Endothelial cell of umbilical vein (primary cell): ENCODE measurements at regions not wholly inside any gene's neighbourhood (a gene's known extent, or its start where the extent isn't known, plus 50 kb on each side); places are given as distances from the start of the nearest gene placed in this dataset.

Experiments used
- BruUV-seq: library from RNA; stranded (reverse); fragments of 400-500 nt; replicated peaks from 2 replicates; lab custom pipeline; 2021; lab: Mats Ljungman, UMichigan
- CTCF ChIA-PET: fragments of 300-600, 350-600 bp; sonication (Branson Sonifier 250); formaldehyde crosslinking; loops from one replicate; lab custom pipeline; 2021; ENCODE audit warnings: antibody characterized with exemption, inconsistent platforms; lab: Charles Lee
- POLR2A ChIA-PET: fragments of 300-600, 350-600 bp; sonication (Branson Sonifier 250); formaldehyde crosslinking; loops from one replicate; lab custom pipeline; 2021; ENCODE audit warnings: antibody characterized with exemption, inconsistent platforms; lab: Charles Lee
- DNase-seq: peaks from one replicate; pipeline ENCODE4 v3.0.0-alpha.2; 2011; ENCODE audit warnings: low read depth, low spot score
- FAIRE-seq: peaks from 2 replicates; lab custom pipeline; 2011; peaks lifted over from hg19 to GRCh38; lab: Jason Lieb, UNC
- H2AFZ ChIP-seq: 2 replicates; pipeline ENCODE4 v1.6.0; 2012; ENCODE audit warnings: low read depth, low read length, control low read depth, inconsistent platforms
- H3K27ac ChIP-seq: 2 replicates; pipeline ENCODE4 v1.5.1; 2011; ENCODE audit warnings: low read depth, mild to moderate bottlenecking, control low read depth, low read length, moderate library complexity; ENCODE audit not compliant: insufficient read depth
- H3K27me3 ChIP-seq, 2 experiments: 2 replicates each; pipeline versions ENCODE4 v1.6.0 to v1.6.1; 2011; ENCODE audit warnings: low read length in 2 of 2, mixed read lengths in 1 of 2; ENCODE audit not compliant: control insufficient read depth in 2 of 2, insufficient read depth in 2 of 2
- H3K36me3 ChIP-seq, 2 experiments: 2 replicates in 1 of 2; 3 replicates in 1 of 2; pipeline ENCODE4 v1.5.1; 2011; ENCODE audit warnings: low read length in 2 of 2, mild to moderate bottlenecking in 1 of 2, moderate library complexity in 1 of 2; ENCODE audit not compliant: control insufficient read depth in 2 of 2, insufficient read depth in 2 of 2; ENCODE audit errors: extremely low read depth in 1 of 2
- H3K4me1 ChIP-seq: 3 replicates; pipeline ENCODE4 v1.5.1; 2011; ENCODE audit warnings: mild to moderate bottlenecking, low read length; ENCODE audit not compliant: control insufficient read depth, insufficient read depth; ENCODE audit errors: extremely low read depth
- H3K4me2 ChIP-seq: 2 replicates; pipeline ENCODE4 v1.6.1; 2011; ENCODE audit warnings: low read length, control low read depth, mixed read lengths; ENCODE audit not compliant: insufficient read depth
- H3K4me3 ChIP-seq, 3 experiments: fragments of 200-600 bp in 1 of 3; sonication (generic), shearing (Covaris generic) in 1 of 3; replicated peaks in 1 of 3; 2 replicates each; pipeline ENCODE4 v1.5.1; 2011 to 2016; ENCODE audit warnings: control low read depth in 3 of 3, low read length in 3 of 3, mild to moderate bottlenecking in 2 of 3, inconsistent platforms in 1 of 3, low read depth in 1 of 3, moderate library complexity in 1 of 3; ENCODE audit not compliant: insufficient read depth in 1 of 3
- H3K79me2 ChIP-seq: 2 replicates; pipeline ENCODE4 v1.6.0; 2012; ENCODE audit warnings: low read length, inconsistent platforms; ENCODE audit not compliant: control insufficient read depth, insufficient read depth
- H3K9ac ChIP-seq: replicated peaks from 2 replicates; pipeline ENCODE3; 2011; ENCODE audit warnings: low read length, control low read depth; ENCODE audit not compliant: insufficient read depth; ENCODE audit errors: extremely low read depth
- H3K9me1 ChIP-seq: replicated peaks from 3 replicates; pipeline ENCODE4 v1.6.0; 2011; ENCODE audit warnings: mild to moderate bottlenecking, low read length; ENCODE audit not compliant: control insufficient read depth, insufficient read depth; ENCODE audit errors: extremely low read depth
- H3K9me3 ChIP-seq: replicated peaks from 2 replicates; pipeline ENCODE4 v1.5.1; 2012; ENCODE audit warnings: low read length, inconsistent platforms; ENCODE audit not compliant: control insufficient read depth, insufficient read depth
- H4K20me1 ChIP-seq: replicated peaks from 2 replicates; pipeline ENCODE3; 2011; ENCODE audit warnings: mild to moderate bottlenecking, low read length; ENCODE audit not compliant: control insufficient read depth, insufficient read depth; ENCODE audit errors: extremely low read depth
- EZH2 ChIP-seq: IDR thresholded peaks from 2 replicates; pipeline ENCODE4 v1.6.1; 2012; ENCODE audit warnings: borderline replicate concordance, low read depth, mild to moderate bottlenecking, moderate library complexity, low read length, inconsistent platforms; ENCODE audit not compliant: severe bottlenecking
- FOS ChIP-seq: IDR thresholded peaks from 2 replicates; pipeline ENCODE4 v1.6.1; 2011; ENCODE audit warnings: mild to moderate bottlenecking, low read length, moderate library complexity, borderline replicate concordance; ENCODE audit not compliant: insufficient read depth
- GATA2 ChIP-seq: IDR thresholded peaks from 2 replicates; pipeline ENCODE4 v1.7.0; 2011; ENCODE audit warnings: low read depth, mild to moderate bottlenecking, moderate library complexity, mixed read lengths, low read length; ENCODE audit not compliant: insufficient read length, insufficient read depth
- JUN ChIP-seq: IDR thresholded peaks from 2 replicates; pipeline ENCODE4 v1.6.1; 2011; ENCODE audit warnings: borderline replicate concordance, low read depth; ENCODE audit not compliant: insufficient read length, insufficient read depth
- MYC ChIP-seq: IDR thresholded peaks from one replicate; pipeline ENCODE4 v1.6.1; 2011; ENCODE audit warnings: mild to moderate bottlenecking, low read depth, low read length
- POLR2A ChIP-seq: IDR thresholded peaks from 2 replicates; pipeline ENCODE4 v1.6.1; 2012; ENCODE audit warnings: low read depth, mild to moderate bottlenecking, control low read depth, low read length
- POLR2AphosphoS5 ChIP-seq: IDR thresholded peaks from 2 replicates; pipeline ENCODE4 v1.6.1; 2012; ENCODE audit warnings: low read depth, mild to moderate bottlenecking, control low read depth, low read length, moderate library complexity; ENCODE audit not compliant: insufficient read depth
- dilution Hi-C: fragments of 300-500 bp; cut with MboI; formaldehyde crosslinking; loops from one replicate; pipeline ENCODE4 v1.15.0; 2019; ENCODE audit warnings: low sequenced_read_pairs; ENCODE audit not compliant: extremely low pct_ligation_motif_present
- intact Hi-C: fragments of 100-400 bp; cut with micrococcal nuclease; formaldehyde crosslinking; loops from one replicate; pipeline ENCODE4 v1.10.0; 2022
- TF ChIP-seq, protein P1 (sequence below): IDR thresholded peaks from 2 replicates; pipeline ENCODE4 v1.6.1; 2011; ENCODE audit not compliant: insufficient read depth, insufficient read length
- TF ChIP-seq, protein P2 (sequence below), 2 donors: IDR thresholded peaks; 1 replicate in 1 of 2; 2 replicates in 1 of 2; pipeline ENCODE4 v1.5.1; 2011; ENCODE audit warnings: low read length in 2 of 2, mild to moderate bottlenecking in 2 of 2, moderate library complexity in 2 of 2, control low read depth in 1 of 2, inconsistent platforms in 1 of 2, low read depth in 1 of 2; ENCODE audit not compliant: insufficient read depth in 1 of 2; ENCODE audit errors: extremely low read depth in 1 of 2

DNA sequence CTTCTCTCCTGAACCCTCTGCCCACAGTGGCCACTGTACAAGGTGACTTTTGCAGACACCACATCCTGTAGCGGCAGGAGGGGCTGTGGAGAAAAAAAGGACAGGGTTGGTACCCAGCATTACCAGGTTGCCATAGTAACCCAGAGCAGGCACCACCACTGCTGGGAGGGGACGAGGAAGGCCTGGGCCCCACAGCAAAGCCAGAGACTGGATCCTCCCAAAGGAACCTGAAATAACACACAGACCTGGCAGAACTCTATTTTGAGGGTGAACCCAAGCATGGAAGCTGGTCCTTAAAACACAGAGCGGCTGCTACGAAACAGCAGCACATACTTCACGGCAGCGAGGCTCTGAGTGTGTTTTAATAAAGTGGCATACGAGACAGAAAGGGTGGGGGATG, 380.6 kb downstream of the CTTN start:
- Histone ChIP-seq H3K27me3 (no peaks in the 10 kb centered on the region), H3K4me1 (no peaks in the 10 kb centered on the region), H3K27ac (no peak overlapping the region), H3K9me1 (no peaks in the 10 kb centered on the region), H3K9me3 (no peaks in the 10 kb centered on the region), H3K4me2 (no peak overlapping the region), H3K79me2 (no peaks in the 10 kb centered on the region), H4K20me1 (no peaks in the 10 kb centered on the region), H2AFZ (no peak overlapping the region), H3K9ac (no peak overlapping the region), H3K36me3 (no peaks in the 10 kb centered on the region), H3K4me3 (no peak overlapping the region)
- intact Hi-C loops (no loop called here), dilution Hi-C loops (no loop called here)
- no peak for TF ChIP-seq FOS
- TF ChIP-seq POLR2A = no peak
- no peak for TF ChIP-seq GATA2
- no peak for TF ChIP-seq MYC
- TF ChIP-seq, protein P1, sequence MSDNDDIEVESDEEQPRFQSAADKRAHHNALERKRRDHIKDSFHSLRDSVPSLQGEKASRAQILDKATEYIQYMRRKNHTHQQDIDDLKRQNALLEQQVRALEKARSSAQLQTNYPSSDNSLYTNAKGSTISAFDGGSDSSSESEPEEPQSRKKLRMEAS = no peak
- TF ChIP-seq EZH2 = no peak
- no peak for TF ChIP-seq JUN
- TF ChIP-seq POLR2AphosphoS5 = no peak
- TF ChIP-seq, protein P2, sequence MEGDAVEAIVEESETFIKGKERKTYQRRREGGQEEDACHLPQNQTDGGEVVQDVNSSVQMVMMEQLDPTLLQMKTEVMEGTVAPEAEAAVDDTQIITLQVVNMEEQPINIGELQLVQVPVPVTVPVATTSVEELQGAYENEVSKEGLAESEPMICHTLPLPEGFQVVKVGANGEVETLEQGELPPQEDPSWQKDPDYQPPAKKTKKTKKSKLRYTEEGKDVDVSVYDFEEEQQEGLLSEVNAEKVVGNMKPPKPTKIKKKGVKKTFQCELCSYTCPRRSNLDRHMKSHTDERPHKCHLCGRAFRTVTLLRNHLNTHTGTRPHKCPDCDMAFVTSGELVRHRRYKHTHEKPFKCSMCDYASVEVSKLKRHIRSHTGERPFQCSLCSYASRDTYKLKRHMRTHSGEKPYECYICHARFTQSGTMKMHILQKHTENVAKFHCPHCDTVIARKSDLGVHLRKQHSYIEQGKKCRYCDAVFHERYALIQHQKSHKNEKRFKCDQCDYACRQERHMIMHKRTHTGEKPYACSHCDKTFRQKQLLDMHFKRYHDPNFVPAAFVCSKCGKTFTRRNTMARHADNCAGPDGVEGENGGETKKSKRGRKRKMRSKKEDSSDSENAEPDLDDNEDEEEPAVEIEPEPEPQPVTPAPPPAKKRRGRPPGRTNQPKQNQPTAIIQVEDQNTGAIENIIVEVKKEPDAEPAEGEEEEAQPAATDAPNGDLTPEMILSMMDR (IDR thresholded peaks at IDR 0.05; ENCODE audit: extremely low read depth in 1 of 2, insufficient read depth in 1 of 2, low read depth in 1 of 2, low read length in 2 of 2) = no peak
- ChIA-PET POLR2A (no interaction called here), CTCF (no interaction called here)
- FAIRE-seq (no peak), DNase-seq (no peak)
- BruUV-seq = no TSS peak
